GM18867 (cell line): ENCODE measurements at regions not wholly inside any gene's neighbourhood (a gene's known extent, or its start where the extent isn't known, plus 50 kb on each side); places are given as distances from the start of the nearest gene placed in this dataset.
"Not testable (repeated sequence)": the region's sequence is repeated elsewhere in the genome, so short reads cannot be mapped to it uniquely, and the experiment has no call there.

Experiments
- ATAC-seq: cut with Tn5 transposase; IDR thresholded peaks from one replicate; pipeline ENCODE4 v1.9.1; 2021; ENCODE audit warnings: mild to moderate bottlenecking, moderate library complexity; ENCODE audit not compliant: unreplicated experiment

DNA sequence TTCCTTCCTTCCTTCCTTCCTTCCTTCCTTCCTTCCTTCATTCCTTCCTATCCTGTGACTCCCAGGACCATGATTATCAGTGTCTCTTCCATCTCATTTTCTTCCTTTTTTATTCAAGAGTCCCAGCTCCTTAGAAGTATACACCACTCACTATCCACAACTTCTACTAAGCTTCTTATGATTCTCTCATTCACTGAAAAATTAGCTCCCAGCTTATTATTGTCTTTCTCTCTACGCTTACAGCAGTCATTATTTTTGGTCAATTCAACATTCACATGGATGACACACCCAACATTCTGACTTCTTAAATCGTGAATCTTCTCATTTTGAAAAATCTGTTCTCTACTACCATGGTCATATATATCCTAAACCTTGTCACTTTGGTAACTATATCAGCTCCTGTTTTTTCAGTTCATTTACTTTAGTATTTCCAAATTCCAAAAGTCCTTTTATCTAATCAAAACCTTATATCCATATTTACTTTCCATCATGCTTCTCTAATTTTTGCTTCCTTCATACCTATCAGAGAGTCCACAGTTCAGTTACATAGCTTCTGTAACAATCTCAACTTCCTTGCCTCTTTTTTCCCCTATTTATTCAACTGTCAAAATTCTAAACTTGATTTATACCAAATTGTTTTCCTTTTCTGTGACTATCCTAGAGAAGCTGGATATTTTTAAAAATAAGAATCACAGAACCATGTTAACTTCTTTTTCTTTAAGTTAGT lies 677.5 kb downstream of the RAPGEF2 start:
- ATAC-seq, result no peak

DNA sequence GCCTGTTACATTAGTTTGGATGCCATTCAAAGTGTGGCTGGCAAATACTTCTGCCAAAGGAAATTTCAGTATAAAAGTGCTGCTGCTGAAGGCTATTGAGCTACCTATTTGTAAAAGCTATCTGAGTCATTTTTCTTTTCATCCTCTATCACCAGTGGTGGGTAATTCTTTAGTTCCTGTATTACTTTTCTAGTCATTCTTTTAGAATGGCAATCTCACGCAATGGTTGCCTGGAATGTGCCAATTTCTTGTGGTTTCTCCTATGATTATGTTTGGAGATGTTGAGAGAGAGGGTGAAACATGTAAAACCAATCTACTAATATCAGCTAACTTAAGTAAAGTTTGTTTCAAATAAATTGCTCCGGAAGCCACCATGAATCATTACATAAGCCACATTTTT lies 685.0 kb downstream of the RAPGEF2 start:
- no peak for ATAC-seq

- ATAC-seq, result no peak
Observed at GRCh38 chr4:159791334-159791733, 688.5 kb downstream of the RAPGEF2 start.

GRCh38 chr4:159804592-159804991 lies 701.7 kb downstream of the RAPGEF2 start:
- ATAC-seq, result not testable (repeated sequence)

GRCh38 chr4:159823743-159824142 lies 720.9 kb downstream of the RAPGEF2 start:
- no peak for ATAC-seq

GRCh38 chr4:159828687-159829086 lies 725.8 kb downstream of the RAPGEF2 start:
- no peak for ATAC-seq

DNA sequence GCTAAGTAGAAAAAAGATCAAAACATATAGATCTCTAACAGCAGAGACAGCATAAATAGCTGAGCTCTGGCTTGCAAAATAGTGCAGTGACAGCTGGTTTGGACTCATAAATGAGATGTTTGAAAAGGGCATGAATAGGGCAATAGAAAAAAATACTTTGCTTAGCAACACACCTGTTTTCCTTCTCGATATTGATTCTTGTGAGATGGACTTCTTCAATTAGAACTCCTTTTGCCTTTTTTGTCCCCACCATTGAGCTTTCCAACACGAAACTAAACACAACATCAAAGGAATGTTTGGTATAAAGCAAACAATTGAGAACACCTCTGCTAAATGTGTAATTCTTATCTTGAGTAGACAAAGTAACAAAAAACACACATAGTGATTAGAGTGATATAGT lies 726.3 kb downstream of the RAPGEF2 start:
- no peak for ATAC-seq

DNA sequence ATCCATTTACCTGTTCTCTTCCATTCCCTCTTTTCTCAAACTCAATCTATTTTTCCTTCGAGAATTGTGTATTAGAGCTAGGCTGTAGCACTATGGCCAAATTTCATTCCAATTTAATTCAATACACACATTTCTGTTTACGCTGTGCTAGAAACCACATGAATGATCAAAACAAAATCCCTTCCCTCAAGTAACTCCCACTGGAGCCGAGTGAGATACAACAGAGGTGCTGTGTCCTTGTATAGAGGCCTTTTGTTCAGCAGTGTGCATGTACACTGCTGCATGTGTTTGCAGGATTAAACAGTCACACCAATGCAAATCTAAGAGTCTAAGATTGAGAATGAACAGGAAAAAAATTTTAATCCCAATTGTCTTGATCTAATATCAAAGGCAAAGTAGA lies 734.2 kb downstream of the RAPGEF2 start:
- ATAC-seq, result no peak

GRCh38 chr4:159855731-159856130 lies 752.9 kb downstream of the RAPGEF2 start:
- no peak for ATAC-seq

GRCh38 chr4:159856451-159856850 lies 753.6 kb downstream of the RAPGEF2 start:
- no peak for ATAC-seq

DNA sequence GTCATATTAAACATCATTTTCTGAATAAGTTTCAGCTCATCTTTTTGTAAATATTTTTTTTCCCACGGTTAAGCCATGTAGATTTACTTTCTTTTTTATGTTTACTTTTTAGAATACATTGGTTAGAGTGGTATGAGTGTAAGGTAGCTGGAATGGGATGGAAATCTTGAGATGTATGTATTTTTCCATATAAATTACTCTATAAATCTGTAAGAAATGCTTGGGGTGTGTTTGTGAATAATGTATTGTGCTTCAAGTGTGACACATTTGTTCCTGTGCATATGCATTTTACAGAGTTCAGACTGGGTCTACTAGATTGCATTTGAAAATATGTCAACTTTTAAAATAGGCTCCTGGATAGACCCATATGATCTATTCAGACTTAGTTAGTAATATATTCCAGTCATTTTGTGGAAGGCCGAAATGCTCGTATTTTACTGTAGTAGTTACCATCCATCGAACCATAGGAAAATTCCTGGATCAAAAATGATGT lies 756.8 kb downstream of the RAPGEF2 start:
- ATAC-seq, result no peak

GRCh38 chr4:159860945-159861344 lies 758.1 kb downstream of the RAPGEF2 start:
- no peak for ATAC-seq

DNA sequence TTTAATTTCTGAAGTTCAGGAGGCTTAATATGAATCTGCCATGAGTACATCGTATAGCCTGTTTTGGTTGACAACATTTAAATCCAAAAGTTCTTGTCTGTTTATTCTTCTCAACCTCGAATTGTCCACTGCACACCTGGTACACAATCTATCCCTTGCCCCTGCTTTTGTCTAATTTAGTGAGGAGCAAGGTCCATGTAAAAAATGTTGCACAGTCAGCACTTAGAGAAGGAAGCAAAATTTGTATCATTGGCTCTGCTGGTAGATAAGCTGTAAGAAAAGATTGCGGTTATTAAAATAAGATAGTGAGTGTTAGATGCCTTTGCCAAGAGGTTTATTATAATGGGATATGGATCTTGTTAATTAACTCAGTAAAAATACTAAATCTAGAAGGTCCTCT lies 761.5 kb downstream of the RAPGEF2 start:
- no peak for ATAC-seq

- no peak for ATAC-seq
Observed at GRCh38 chr4:159867673-159868072, 764.8 kb downstream of the RAPGEF2 start.

- ATAC-seq, result not testable (repeated sequence)
Observed at GRCh38 chr4:159868936-159869335, 766.1 kb downstream of the RAPGEF2 start.

- no peak for ATAC-seq
Observed at GRCh38 chr4:159871141-159871540, 768.3 kb downstream of the RAPGEF2 start.

- ATAC-seq, result no peak
Observed at GRCh38 chr4:159881158-159881557, 778.3 kb downstream of the RAPGEF2 start.

DNA sequence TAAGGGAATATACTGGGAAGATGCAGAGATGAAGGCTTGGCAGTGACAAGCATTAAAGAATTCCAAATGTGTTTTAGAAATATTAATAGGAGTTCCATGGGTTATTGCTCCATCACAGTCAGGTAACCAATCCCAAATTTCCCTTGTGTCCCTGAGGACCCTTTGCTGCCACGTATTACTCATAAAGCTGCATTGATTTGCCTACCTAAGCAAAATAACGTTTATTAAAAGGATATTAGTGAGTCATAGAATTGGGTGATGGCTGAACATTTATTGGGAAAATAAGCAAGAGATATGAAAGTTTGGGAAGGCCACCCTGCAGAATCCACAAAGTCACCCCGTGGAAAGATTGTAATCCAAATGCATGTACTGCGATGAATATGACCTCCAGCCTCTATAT lies 782.1 kb downstream of the RAPGEF2 start:
- no peak for ATAC-seq

DNA sequence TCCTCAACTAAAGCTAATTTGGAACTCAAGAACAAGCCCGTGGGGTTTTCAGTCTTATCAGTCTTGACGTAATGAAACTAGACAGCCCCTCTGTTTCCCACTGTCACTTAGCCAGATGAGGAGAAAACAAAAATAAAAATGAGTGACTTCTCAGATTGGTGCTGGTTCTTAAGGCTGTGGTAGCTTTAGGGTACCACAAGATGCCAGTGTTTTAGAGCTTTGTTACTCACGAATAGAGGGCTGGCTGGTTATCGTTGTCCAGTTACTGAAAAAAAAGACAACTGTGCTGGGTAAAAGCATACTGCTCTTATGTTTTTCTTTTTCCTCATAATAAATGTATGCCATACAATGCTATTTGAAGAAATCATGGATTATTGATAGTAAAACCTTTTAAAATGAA lies 796.7 kb downstream of the RAPGEF2 start:
- no peak for ATAC-seq

DNA sequence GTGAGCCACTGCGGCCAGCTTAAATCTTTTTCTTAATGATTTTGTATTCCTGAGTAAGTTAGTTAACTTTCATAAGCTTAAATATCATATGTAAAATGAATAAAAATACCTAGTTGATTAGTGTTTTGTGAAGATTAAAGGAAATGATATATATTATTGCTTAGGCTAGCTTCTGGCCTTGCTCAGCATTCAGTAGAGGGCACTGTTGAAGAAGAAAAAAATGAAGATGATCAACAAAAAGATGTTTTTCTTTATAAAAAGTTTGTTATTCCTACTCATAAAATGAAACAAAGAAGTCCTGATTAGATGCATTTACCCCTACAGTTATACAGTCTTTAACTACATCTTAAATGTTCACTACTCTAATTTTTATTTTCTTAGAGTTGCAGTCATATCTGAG lies 797.7 kb downstream of the RAPGEF2 start:
- no peak for ATAC-seq

GRCh38 chr4:159902648-159903047 lies 799.8 kb downstream of the RAPGEF2 start:
- no peak for ATAC-seq

GRCh38 chr4:159904906-159905305 lies 802.0 kb downstream of the RAPGEF2 start:
- ATAC-seq, result no peak

DNA sequence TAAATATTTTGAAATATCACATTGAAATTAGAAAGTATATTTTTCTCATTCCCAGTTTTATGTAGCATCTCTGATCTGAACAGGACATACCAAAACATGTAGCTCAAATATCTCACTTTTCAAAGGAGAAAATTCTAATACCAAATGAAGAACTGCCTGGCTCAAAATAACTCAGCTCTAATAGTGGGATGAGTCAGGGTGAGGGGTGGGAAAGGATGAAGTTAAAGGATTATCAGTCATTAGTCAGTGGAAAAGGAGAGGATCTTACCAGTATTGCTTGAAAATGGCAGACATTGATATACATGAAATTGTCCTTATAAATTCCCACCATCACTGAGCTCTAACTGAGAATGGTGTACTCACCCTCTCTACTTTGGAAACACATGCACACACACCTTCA lies 803.2 kb downstream of the RAPGEF2 start:
- ATAC-seq, result no peak
